ENCODE measurements at regions not wholly inside any gene's neighbourhood (a gene's known extent, or its start where the extent isn't known, plus 50 kb on each side); places are given as distances from the start of the nearest gene placed in this dataset.

DNA sequence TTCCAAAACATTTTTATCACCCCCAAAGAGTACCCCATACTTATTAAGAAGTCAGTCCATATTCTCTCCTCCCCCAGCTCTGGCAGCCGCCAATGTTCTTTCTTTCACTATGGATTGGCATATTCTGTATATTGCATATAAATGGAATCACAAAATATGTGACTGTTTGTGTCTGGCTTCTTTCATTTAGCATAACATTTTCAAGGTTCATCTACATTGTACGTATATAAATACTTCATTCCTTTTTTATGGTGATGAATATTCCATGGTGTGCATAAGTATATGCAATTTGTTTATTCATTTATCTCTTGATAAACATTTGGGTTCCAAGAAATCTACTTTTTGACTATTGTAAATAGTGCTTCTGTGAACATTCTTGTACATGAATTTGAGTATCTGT, 653.1 kb downstream of the XPNPEP1 start:
- Histone ChIP-seq H3K27ac (ENCODE audit: low read depth in 1 of 2, low read length in 2 of 2) (no peak overlapping the region), H3K4me3 (ENCODE audit: low read depth in 1 of 3, low read length in 3 of 3) (no peak overlapping the region), H3K9ac (ENCODE audit: low read depth in 1 of 2, low read length in 2 of 2) (no peak overlapping the region), H3K27me3 (ENCODE audit: control insufficient read depth in 4 of 4, insufficient read depth in 4 of 4, low read length in 3 of 4) (no peaks in the 10 kb centered on the region), H3K9me3 (ENCODE audit: control insufficient read depth in 4 of 4, low read length in 3 of 4) (no peaks in the 10 kb centered on the region), H3K36me3 (ENCODE audit: control insufficient read depth in 4 of 4, insufficient read depth in 3 of 4, low read depth in 1 of 4, low read length in 3 of 4) (no peaks in the 10 kb centered on the region), H3K4me1 (ENCODE audit: control insufficient read depth in 4 of 4, insufficient read depth in 4 of 4, low read length in 3 of 4) (no peaks in the 10 kb centered on the region)
- DNase-seq (ENCODE audit: low spot score) = no peak
- TF ChIP-seq HNF4A (conservative IDR thresholded peaks at IDR 0.05) (no peak), GABPA (IDR thresholded peaks at IDR 0.05 in 1 of 2, conservative IDR thresholded peaks at IDR 0.05 in 1 of 2) (no peak), RAD21 (IDR thresholded peaks at IDR 0.05) (no peak), EGR1 (IDR thresholded peaks at IDR 0.05; ENCODE audit: low read depth in 2 of 2) (no peak), FOXA2 (IDR thresholded peaks at IDR 0.05) (no peak), ATF3 (IDR thresholded peaks at IDR 0.05) (no peak), YY1 (IDR thresholded peaks at IDR 0.05) (no peak), CTCF (IDR thresholded peaks at IDR 0.05; ENCODE audit: low read depth, low read length, missing input control) (no peak), FOXA1 (IDR thresholded peaks at IDR 0.05) (no peak), NR2F2 (IDR thresholded peaks at IDR 0.05) (no peak), MAX (IDR thresholded peaks at IDR 0.05) (no peak), HNF4G (IDR thresholded peaks at IDR 0.05) (no peak), SP1 (IDR thresholded peaks at IDR 0.05) (no peak)
- TF ChIP-seq, protein P1, sequence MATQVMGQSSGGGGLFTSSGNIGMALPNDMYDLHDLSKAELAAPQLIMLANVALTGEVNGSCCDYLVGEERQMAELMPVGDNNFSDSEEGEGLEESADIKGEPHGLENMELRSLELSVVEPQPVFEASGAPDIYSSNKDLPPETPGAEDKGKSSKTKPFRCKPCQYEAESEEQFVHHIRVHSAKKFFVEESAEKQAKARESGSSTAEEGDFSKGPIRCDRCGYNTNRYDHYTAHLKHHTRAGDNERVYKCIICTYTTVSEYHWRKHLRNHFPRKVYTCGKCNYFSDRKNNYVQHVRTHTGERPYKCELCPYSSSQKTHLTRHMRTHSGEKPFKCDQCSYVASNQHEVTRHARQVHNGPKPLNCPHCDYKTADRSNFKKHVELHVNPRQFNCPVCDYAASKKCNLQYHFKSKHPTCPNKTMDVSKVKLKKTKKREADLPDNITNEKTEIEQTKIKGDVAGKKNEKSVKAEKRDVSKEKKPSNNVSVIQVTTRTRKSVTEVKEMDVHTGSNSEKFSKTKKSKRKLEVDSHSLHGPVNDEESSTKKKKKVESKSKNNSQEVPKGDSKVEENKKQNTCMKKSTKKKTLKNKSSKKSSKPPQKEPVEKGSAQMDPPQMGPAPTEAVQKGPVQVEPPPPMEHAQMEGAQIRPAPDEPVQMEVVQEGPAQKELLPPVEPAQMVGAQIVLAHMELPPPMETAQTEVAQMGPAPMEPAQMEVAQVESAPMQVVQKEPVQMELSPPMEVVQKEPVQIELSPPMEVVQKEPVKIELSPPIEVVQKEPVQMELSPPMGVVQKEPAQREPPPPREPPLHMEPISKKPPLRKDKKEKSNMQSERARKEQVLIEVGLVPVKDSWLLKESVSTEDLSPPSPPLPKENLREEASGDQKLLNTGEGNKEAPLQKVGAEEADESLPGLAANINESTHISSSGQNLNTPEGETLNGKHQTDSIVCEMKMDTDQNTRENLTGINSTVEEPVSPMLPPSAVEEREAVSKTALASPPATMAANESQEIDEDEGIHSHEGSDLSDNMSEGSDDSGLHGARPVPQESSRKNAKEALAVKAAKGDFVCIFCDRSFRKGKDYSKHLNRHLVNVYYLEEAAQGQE (IDR thresholded peaks at IDR 0.05) = no peak
- TF ChIP-seq, protein P2, sequence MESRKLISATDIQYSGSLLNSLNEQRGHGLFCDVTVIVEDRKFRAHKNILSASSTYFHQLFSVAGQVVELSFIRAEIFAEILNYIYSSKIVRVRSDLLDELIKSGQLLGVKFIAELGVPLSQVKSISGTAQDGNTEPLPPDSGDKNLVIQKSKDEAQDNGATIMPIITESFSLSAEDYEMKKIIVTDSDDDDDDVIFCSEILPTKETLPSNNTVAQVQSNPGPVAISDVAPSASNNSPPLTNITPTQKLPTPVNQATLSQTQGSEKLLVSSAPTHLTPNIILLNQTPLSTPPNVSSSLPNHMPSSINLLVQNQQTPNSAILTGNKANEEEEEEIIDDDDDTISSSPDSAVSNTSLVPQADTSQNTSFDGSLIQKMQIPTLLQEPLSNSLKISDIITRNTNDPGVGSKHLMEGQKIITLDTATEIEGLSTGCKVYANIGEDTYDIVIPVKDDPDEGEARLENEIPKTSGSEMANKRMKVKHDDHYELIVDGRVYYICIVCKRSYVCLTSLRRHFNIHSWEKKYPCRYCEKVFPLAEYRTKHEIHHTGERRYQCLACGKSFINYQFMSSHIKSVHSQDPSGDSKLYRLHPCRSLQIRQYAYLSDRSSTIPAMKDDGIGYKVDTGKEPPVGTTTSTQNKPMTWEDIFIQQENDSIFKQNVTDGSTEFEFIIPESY (IDR thresholded peaks at IDR 0.05) = no peak
- WGBS = 84% methylated on average over 2 of the region's 2 CpGs

GRCh38 chr10:109264004-109264403, 659.3 kb downstream of the XPNPEP1 start:
- Histone ChIP-seq H3K9ac (ENCODE audit: low read depth in 1 of 2, low read length in 2 of 2) (no peak overlapping the region), H3K9me3 (ENCODE audit: control insufficient read depth in 4 of 4, low read length in 3 of 4) (peaks cover 0 to 6% (median 0%) of the 10 kb centered on the region in 4 donors), H3K4me1 (ENCODE audit: control insufficient read depth in 4 of 4, insufficient read depth in 4 of 4, low read length in 3 of 4) (no peaks in the 10 kb centered on the region), H3K4me3 (ENCODE audit: low read depth in 1 of 3, low read length in 3 of 3) (no peak overlapping the region), H3K27me3 (ENCODE audit: control insufficient read depth in 4 of 4, insufficient read depth in 4 of 4, low read length in 3 of 4) (no peaks in the 10 kb centered on the region), H3K27ac (ENCODE audit: low read depth in 1 of 2, low read length in 2 of 2) (no peak overlapping the region), H3K36me3 (ENCODE audit: control insufficient read depth in 4 of 4, insufficient read depth in 3 of 4, low read depth in 1 of 4, low read length in 3 of 4) (no peaks in the 10 kb centered on the region)
- DNase-seq (ENCODE audit: low spot score) = no peak
- WGBS = 71% methylated on average over 3 of the region's 3 CpGs
- TF ChIP-seq SP1 (IDR thresholded peaks at IDR 0.05) = no peak
- no peak for TF ChIP-seq GABPA (IDR thresholded peaks at IDR 0.05 in 1 of 2, conservative IDR thresholded peaks at IDR 0.05 in 1 of 2)
- TF ChIP-seq YY1 (IDR thresholded peaks at IDR 0.05) = no peak
- no peak for TF ChIP-seq TAF1 (conservative IDR thresholded peaks at IDR 0.05)
- TF ChIP-seq MAX (IDR thresholded peaks at IDR 0.05) = no peak
- TF ChIP-seq ATF3 (IDR thresholded peaks at IDR 0.05) = no peak
- TF ChIP-seq RAD21 (IDR thresholded peaks at IDR 0.05) = no peak
- TF ChIP-seq RXRA (IDR thresholded peaks at IDR 0.05) = no peak
- TF ChIP-seq, protein P2 (IDR thresholded peaks at IDR 0.05) = no peak
- TF ChIP-seq FOXA1 (IDR thresholded peaks at IDR 0.05) = no peak
- no peak for TF ChIP-seq CTCF (IDR thresholded peaks at IDR 0.05; ENCODE audit: low read depth, low read length, missing input control)
- no peak for TF ChIP-seq FOXA2 (IDR thresholded peaks at IDR 0.05)
- no peak for TF ChIP-seq HNF4G (IDR thresholded peaks at IDR 0.05)

All from liver (tissue), 8 donors.